Prostate gland (tissue), 2 donors: ENCODE measurements at regions not wholly inside any gene's neighbourhood (a gene's known extent, or its start where the extent isn't known, plus 50 kb on each side); places are given as distances from the start of the nearest gene placed in this dataset.

ENCODE experiments used
- DNase-seq: peaks from one replicate; pipeline ENCODE4 v3.0.0-alpha.2; 2019; ENCODE audit warnings: low spot score
- H3K27ac ChIP-seq, 2 donors: fragments of 200-600 bp; sonication (generic); 2 replicates each; pipeline ENCODE4 v1.5.1; 2017 to 2019
- H3K27me3 ChIP-seq: fragments of 200-600 bp; sonication (generic); replicated peaks from 2 replicates; pipeline ENCODE4 v1.5.1; 2019; ENCODE audit not compliant: insufficient read depth
- H3K36me3 ChIP-seq, 2 donors: fragments of 200-600 bp; sonication (generic); 1 replicate in 1 of 2; 2 replicates in 1 of 2; pipeline versions ENCODE4 v1.5.1 to v1.8.1; 2017 to 2019
- H3K4me1 ChIP-seq: fragments of 200-600 bp; sonication (generic); replicated peaks from 2 replicates; pipeline ENCODE4 v1.5.1; 2019
- H3K4me3 ChIP-seq, 2 donors: fragments of 200-600 bp; sonication (generic); 2 replicates each; pipeline ENCODE4 v1.5.1; 2017 to 2019
- H3K9me3 ChIP-seq: fragments of 200-600 bp; sonication (generic); 2 replicates; pipeline ENCODE4 v1.5.1; 2017
- POLR2A ChIP-seq: fragments of 450-650 bp; IDR thresholded peaks from one replicate; pipeline ENCODE4 v1.6.1; 2016; ENCODE audit warnings: antibody characterized with exemption, mild to moderate bottlenecking
- POLR2AphosphoS5 ChIP-seq: sonication (generic); formaldehyde crosslinking; IDR thresholded peaks from one replicate; pipeline ENCODE4 v1.6.1; 2017; ENCODE audit warnings: antibody characterized with exemption
- WGBS: methylation state at CpG from one replicate; pipeline ENCODE4 v1.1.5; 2018; 5-methylcytosine and 5-hydroxymethylcytosine counted together
- intact Hi-C: fragments of 100-400 bp; cut with DNase I; formaldehyde crosslinking; loops from one replicate; pipeline ENCODE4 v1.14.2; 2022
- TF ChIP-seq, protein P1 (sequence below), 4 experiments: fragments of 200-600 bp in 2 of 4; fragments of 450-650 bp in 2 of 4; sonication (generic) in 2 of 4; IDR thresholded peaks; 1 replicate in 3 of 4; 2 replicates in 1 of 4; pipeline ENCODE4 v1.5.1; 2016 to 2019; ENCODE audit warnings: antibody characterized with exemption in 4 of 4, mild to moderate bottlenecking in 2 of 4, moderate library complexity in 2 of 4

DNA sequence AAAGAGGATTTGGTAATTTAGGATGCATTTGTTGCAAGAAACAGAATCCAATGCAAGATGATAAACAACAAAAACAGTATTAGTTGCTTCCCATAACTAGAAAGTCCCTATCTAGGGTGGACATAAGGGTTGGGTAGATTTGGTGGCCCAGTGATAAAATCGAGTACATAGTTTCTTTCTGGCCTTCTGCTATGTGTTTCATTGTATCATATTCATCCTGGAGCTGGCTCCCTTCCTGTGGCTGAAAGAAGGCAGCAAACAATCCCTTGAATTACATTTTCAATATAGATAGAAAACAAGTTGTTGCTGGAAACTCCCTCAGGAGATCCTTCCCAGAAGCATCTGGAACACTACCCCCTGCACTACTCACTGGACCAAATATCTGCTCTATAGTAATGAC is 135.1 kb downstream of the ID4 start:
- no peaks in the 10 kb centered on the region for H3K27me3 ChIP-seq
- no peak for DNase-seq
- no peaks in the 10 kb centered on the region for H3K36me3 ChIP-seq
- no peaks in the 10 kb centered on the region for H3K9me3 ChIP-seq
- TF ChIP-seq POLR2AphosphoS5: no peak
- no peak for TF ChIP-seq POLR2A
- TF ChIP-seq, protein P1, sequence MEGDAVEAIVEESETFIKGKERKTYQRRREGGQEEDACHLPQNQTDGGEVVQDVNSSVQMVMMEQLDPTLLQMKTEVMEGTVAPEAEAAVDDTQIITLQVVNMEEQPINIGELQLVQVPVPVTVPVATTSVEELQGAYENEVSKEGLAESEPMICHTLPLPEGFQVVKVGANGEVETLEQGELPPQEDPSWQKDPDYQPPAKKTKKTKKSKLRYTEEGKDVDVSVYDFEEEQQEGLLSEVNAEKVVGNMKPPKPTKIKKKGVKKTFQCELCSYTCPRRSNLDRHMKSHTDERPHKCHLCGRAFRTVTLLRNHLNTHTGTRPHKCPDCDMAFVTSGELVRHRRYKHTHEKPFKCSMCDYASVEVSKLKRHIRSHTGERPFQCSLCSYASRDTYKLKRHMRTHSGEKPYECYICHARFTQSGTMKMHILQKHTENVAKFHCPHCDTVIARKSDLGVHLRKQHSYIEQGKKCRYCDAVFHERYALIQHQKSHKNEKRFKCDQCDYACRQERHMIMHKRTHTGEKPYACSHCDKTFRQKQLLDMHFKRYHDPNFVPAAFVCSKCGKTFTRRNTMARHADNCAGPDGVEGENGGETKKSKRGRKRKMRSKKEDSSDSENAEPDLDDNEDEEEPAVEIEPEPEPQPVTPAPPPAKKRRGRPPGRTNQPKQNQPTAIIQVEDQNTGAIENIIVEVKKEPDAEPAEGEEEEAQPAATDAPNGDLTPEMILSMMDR (IDR thresholded peaks at IDR 0.05): no peak
- no peak overlapping the region for H3K4me3 ChIP-seq
- H3K27ac ChIP-seq: no peak overlapping the region
- intact Hi-C loops: no loop called here
- WGBS: 62% methylated on average over 1 of the region's 1 CpG
- no peaks in the 10 kb centered on the region for H3K4me1 ChIP-seq

DNA sequence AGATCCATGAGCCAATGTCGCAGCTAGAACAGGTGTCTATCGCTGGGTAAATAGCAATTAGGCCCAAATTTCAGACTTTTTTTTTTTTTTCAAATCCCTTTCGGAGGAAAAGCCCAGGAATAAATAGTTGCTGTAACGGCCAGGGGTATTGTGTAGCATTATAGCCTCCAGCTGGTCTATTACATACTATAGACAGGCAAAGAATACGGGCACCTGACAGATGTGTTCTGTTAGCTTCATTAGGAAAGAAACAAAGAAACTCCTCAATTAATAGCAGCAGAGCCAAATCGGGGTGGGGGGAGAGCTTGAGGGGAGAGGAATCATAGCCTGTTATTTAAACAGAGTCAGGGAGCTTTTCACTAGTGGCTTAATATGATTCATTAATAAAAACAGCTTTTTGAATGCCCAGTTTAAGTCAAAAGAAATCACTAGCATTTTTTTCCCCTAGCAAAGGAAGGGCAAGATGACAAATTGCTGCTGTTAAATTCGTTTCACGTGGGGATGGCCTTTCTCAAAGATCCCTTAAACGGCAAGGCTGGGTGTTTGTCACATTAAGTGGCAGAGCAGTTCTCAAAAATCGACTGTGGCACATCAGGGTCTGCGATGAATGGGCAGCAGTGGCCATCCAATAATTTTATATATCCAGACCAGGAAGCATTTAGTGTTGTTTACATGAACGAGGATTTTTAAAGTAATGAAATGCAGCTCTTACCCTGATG is 139.4 kb downstream of the ID4 start:
- WGBS: 44% methylated on average over 12 of the region's 12 CpGs
- Histone ChIP-seq H3K27ac (no peak overlapping the region), H3K9me3 (no peaks in the 10 kb centered on the region), H3K27me3 (no peaks in the 10 kb centered on the region), H3K4me3 (no peak overlapping the region), H3K4me1 (no peaks in the 10 kb centered on the region), H3K36me3 (no peaks in the 10 kb centered on the region)
- no peak for TF ChIP-seq POLR2A
- no peak for DNase-seq
- intact Hi-C loops: no loop called here

DNA sequence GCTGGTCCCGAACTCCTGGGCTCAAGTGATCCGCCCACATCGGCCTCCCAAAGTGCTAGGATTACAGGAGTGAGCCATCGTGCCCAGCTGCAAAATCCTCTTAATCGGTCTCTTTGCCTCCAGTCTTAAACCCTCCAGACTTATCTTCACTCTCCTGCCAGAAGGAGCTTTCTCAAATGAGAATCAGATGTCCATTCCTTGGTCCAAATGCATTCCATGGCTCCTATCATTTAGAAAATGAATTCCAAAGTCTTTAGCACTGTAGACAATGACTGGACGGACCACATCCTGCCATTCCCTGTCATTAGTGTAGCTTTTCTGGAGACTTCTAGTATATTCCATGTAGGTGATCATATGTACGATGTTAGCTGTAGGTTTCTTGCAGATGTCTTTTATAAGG is 141.9 kb downstream of the ID4 start:
- Histone ChIP-seq H3K9me3 (no peaks in the 10 kb centered on the region), H3K27me3 (no peaks in the 10 kb centered on the region), H3K4me3 (no peak overlapping the region), H3K4me1 (no peaks in the 10 kb centered on the region), H3K36me3 (no peaks in the 10 kb centered on the region), H3K27ac (no peak overlapping the region)
- 85% methylated on average over 7 of the region's 7 CpGs for WGBS
- TF ChIP-seq POLR2A (no peak), POLR2AphosphoS5 (no peak)
- TF ChIP-seq, protein P1 (IDR thresholded peaks at IDR 0.05): no peak
- no peak for DNase-seq
- intact Hi-C loops: no loop called here

DNA sequence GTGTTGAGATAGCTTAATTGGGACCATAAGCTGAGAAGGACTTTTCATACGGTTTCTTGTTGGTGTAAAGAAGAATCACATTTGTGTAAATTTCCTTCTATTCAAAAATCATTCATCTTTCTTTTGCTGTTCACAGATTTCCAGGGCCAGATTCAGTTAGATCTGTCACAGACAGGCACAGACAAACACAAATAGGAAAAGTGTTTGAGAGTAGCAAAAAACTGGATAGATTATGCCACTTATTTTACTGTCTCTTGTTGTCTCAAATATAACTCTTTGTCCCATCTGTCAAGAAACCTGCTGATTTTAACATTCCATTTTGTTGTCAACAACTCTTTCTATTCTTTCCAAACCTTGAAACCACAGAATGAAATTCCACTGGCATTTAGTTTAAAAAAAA is 142.8 kb downstream of the ID4 start:
- no peaks in the 10 kb centered on the region for H3K36me3 ChIP-seq
- TF ChIP-seq, protein P1 (IDR thresholded peaks at IDR 0.05): no peak
- TF ChIP-seq POLR2AphosphoS5: no peak
- no peak for TF ChIP-seq POLR2A
- H3K9me3 ChIP-seq: no peaks in the 10 kb centered on the region
- 68% methylated on average over 1 of the region's 1 CpG for WGBS
- DNase-seq: no peak
- H3K4me3 ChIP-seq: no peak overlapping the region
- no peaks in the 10 kb centered on the region for H3K27me3 ChIP-seq
- no peaks in the 10 kb centered on the region for H3K4me1 ChIP-seq
- intact Hi-C loops: no loop called here
- H3K27ac ChIP-seq: no peak overlapping the region

DNA sequence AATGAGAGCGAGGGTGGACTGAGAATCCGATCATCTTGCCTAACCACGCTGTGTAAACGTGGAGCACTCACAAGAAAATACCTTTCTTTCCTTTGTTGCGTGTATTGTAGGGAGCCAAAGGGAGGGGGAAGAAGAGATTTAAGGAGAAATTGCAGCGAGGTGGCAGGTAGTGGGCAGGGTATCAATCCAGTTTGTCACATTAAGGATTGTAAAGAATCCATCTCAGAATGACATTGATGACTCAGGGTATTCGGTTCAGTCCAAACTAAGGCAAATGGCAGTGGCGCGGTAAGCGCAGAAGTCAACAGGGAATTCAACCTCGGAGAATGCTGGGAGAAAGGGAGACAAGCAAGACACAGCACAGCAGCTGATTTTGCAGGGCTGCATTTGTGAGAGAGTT is 146.2 kb downstream of the ID4 start:
- 66% methylated on average over 11 of the region's 11 CpGs for WGBS
- Histone ChIP-seq H3K36me3 (no peaks in the 10 kb centered on the region), H3K9me3 (no peaks in the 10 kb centered on the region), H3K4me1 (no peaks in the 10 kb centered on the region), H3K27me3 (no peaks in the 10 kb centered on the region), H3K27ac (no peak overlapping the region), H3K4me3 (no peak overlapping the region)
- intact Hi-C loops: no loop called here
- DNase-seq: no peak
- no peak for TF ChIP-seq POLR2AphosphoS5
- TF ChIP-seq, protein P1 (IDR thresholded peaks at IDR 0.05): no peak
